SIG-M5 treated with dmso at 0.1 percent for 504 hours (cell line): ENCODE measurements at regions not wholly inside any gene's neighbourhood (a gene's known extent, or its start where the extent isn't known, plus 50 kb on each side); places are given as distances from the start of the nearest gene placed in this dataset.

Experiments
- DNase-seq: peaks from one replicate; lab custom pipeline; 2025; ENCODE audit not compliant: unreplicated experiment; lab: John Stamatoyannopoulos, UW

DNA sequence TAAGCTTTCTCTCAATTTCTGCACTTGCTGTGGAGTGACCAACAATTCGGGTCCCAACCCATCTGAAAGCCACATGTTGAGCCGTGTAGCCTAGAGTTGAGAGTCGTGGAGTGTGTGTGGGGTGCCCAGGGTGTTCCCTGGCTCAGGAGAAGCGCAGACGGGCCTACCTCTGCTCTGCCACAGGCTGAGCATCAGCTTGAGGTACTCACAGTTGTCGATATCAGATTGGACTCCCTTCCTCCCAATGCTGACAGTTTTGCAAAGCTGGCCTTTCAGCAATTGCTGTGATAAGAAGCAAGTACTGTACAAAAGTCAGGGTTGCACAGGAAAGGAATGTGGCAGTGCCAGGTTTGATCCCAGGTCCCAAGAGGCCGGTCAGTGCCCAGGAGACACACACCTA is 133.4 kb upstream of the SPACA7 start:
- DNase-seq = no peak

DNA sequence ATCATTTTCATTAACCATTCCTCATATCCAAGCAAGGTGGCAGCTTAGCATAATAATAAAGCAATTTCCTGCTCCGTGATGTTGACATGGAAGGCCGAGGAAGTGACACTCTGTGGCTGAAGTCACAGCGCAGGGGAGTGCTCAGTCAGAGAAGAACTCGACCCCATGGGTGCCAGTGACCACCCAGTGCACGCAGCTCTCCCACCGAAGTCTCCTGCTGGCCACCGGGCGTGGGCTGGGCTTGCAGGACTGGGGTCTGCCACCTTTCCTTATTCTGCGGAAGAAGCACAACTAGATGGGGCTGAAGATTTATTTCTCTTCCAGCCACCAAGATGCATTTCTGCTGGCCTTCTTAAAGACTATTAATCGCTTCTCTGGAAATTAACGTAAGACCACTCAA is 132.1 kb upstream of the SPACA7 start:
- no peak for DNase-seq

- DNase-seq = no peak
Observed at GRCh38 chr13:112244495-112245177, 131.5 kb upstream of the SPACA7 start.

DNA sequence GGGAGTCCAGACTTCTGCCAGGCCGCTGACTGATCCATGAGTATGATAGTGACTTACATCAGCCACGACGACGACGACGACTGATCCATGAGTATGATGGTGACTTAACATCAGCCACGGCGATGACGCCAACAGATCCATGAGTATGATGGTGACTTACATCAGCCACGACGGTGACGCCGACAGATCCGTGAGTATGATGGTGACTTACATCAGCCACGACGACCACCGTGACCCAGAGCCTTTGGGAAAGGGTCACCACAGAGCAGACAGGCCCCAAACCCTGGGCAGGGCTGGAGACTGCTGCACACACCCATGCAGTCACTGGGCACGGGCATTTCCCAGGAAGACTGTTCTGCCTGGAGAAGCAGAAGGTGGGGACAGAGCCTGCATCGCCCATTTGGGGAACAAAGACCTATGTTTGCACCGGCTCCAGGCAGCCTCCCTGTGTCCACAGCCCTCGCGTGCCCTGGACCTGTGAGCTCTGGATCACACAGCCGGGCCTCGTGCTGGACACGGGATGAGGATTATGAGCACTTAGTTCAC is 130.9 kb upstream of the SPACA7 start:
- no peak for DNase-seq

- DNase-seq = no peak
Observed at GRCh38 chr13:112245989-112246388, 130.2 kb upstream of the SPACA7 start.

- DNase-seq = no peak
Observed at GRCh38 chr13:112246731-112247470, 129.3 kb upstream of the SPACA7 start.

DNA sequence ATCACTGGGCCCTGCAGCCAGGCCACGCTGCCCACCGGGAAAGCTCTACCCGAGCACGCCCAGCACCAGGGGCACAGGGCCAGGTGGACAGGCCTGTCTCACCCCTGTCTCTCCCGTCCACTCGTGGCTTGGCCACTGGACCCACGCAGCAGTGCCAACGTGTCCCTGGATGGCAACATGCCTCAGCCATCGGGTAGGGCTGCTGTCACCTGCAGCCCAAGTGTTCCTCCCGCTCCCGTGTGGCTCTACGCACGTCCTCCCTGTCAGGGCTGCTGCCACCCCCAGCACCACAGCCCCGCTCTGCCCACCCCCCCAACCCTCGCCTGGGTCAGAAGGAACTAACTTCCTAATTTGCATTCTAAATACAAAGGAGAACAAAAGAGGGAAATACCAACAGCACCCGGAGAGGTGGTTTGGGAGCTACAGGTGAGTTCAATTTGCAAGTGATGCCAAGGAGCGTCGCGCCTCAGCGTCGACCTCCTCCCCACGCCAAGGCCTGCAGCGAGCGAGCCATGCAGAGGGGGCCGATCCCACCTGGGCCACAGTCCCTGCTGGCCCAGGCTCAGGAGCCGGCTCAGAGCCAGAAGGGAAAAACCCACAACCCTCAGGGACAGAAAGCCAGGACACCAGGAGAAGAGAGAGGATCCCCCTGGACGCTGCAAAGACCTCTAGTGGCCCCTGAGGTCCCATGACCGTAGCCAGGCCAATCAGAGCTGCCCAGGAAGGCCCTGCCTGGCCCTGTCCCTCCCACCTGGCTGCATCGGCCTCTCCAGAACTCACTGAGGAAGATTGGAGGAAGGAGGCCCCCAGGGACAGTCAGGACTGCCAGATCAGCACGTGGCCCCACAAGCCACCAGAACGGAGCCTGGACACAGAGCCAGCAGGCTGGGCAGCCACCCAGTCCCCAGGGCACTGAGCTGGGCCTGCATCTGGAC is 128.4 kb upstream of the SPACA7 start:
- no peak for DNase-seq

DNA sequence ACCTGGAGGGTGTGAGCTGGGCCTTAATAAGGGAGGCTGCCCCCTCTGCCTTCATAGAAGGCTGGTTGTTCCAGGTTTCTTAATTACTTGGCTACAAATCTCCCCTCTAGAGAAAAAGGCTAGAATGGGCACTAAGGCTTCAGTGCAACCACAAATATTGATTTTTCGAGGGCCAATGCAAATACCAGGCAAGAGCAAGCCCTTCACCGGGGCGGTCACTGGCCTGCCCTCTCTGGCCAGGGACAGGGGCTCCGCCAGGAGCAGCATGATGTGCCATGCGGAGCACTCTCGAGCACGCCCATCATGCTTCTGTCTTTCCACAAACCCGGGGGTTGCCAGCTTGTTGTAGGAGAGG is 127.8 kb upstream of the SPACA7 start:
- DNase-seq = no peak

GRCh38 chr13:112248862-112249592 is 127.1 kb upstream of the SPACA7 start:
- no peak for DNase-seq

GRCh38 chr13:112249644-112250610 is 126.2 kb upstream of the SPACA7 start:
- no peak for DNase-seq

DNA sequence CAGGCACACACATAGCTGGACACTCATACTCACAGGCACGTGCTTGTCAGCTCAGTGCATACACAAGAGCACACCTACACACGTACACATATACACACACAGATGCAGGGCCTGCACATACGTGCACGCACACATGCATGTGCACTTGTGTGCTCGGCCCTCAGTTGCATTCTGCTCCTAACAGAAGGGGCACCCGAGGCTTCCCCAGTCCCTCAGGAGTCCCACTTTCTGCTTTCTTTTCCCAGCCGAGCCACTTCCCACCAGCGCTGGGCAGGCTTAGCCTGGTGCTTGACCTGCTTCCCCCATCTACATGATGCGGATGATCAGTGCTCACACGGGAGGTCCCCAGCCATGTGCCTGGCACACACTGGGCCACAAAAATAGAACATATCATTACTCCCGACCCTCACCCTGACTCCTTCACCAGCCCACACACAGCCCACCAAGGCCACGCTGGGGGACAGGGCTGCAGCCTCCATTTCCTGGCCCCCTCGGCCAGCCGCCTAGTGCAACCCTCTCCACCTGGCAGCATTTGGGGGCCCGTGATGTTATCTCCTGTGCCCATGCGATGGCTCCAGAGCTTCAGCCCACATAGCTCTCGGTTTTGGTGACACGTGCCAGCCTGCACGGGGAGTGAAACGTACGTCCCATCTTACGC is 125.2 kb upstream of the SPACA7 start:
- DNase-seq = no peak

GRCh38 chr13:112251930-112252585 is 124.1 kb upstream of the SPACA7 start:
- DNase-seq = no peak

GRCh38 chr13:112252804-112253590 is 123.2 kb upstream of the SPACA7 start:
- DNase-seq = no peak

- DNase-seq = no peak
Observed at GRCh38 chr13:112253631-112254030, 122.5 kb upstream of the SPACA7 start.

DNA sequence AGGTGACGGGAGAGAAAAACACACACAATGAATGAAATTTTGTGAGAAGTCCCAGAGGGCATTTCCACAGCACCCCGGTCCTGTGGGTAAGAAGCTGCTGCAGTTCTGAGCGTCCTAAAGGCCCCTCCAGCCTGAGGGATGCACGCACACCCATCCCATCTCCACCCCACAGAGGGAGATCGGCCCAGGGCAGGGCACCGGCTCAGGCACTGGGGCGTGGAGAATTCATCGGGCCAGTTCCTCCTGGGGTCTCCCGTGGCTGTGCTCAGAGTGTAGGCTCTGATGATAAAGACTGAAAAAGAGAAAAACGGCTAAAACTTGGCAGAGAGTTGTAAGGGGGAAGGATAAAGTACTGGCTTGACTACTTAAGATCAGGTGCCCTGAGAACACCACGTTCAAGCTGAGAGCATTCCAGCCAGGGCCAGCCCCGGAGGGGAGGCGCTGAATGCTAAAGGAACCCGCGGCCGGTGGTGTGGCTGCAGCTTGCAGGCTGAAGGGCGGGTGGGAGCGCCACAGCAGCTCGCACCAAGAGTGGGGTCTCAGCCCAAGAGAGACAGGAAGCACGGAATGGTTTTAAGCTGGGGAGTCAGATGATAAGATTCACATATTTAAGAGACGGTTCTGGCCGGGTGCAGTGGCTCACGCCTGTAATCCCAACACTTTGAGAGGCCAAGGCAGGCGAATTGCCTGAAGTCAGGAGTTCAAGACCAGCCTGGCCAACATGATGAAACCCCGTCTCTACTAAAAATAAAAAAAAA is 121.9 kb upstream of the SPACA7 start:
- DNase-seq = no peak

DNA sequence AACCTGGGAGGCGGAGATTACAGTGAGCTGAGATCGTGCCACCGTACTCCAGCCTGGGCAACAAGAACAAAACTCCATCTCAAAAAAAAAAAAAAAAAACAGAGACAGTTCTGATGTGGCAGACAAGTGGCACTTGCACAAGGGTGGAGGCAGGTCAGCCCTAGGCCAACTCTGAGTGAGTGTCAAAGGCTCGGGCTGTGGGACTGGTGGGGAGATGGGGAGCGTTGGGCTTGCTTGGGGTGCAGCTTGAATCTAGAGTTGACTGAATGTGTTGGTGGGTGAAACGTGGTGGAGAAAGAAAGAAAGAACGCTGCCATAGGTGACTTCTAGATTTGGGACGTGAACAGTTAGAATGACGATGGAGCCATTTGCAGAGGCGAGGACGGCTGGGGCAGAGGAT is 121.3 kb upstream of the SPACA7 start:
- no peak for DNase-seq

DNA sequence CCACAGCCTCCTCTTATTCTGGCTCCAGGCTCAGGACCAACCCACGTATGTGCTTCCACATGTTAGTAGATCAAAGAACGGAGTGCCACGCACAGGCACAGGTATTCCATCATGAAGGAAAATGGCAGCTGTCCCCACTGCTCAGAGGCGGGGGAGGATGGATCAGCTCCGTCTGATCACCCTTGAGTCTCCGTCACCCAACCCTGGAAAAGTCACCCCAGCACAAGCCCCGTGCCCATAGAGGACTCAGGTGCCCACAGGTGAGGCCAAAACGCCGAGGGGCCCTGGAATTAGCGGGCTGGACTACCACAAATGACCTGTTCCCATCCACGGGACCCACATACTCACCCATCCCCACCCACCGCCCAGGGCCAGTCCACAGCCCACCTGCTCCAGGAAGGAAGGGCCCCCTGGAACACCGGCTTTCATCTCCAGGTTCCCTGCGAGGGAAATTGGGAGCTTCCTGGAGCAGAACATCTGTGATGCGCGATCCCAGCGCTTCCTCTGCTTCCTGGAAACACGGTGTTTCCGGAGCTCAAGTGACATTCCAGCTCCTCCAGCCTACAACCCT is 120.5 kb upstream of the SPACA7 start:
- DNase-seq = no peak
